ENCODE measurements at regions not wholly inside any gene's neighbourhood (a gene's known extent, or its start where the extent isn't known, plus 50 kb on each side); places are given as distances from the start of the nearest gene placed in this dataset.

DNA sequence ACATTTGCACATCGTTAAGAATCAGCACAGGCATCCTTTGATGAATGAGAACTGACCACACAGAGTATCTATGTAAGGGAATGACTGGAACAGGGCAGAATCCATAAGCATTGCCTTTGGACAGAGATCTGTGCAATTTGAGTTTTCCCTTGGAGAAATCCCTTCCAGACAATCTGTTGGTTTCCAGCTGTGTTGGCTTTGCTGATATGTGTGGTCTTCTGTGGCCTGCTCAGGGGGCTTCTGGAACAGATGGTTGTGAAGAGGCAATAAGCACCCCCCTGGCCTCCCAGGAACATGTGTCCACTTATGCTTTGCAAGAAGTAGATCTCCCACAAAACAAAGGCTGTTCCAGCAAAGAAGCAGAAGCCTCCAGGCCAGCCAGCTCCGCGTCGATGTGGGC lies 111.4 kb upstream of the TMEM132C start (continued):
- TF ChIP-seq CREB1 (CRISPR knock-in tag; IDR thresholded peaks at IDR 0.05) (no peak), TEAD1 (CRISPR knock-in tag; IDR thresholded peaks at IDR 0.05) (no peak), NFYB (CRISPR knock-in tag; conservative IDR thresholded peaks at IDR 0.05; ENCODE audit: low read depth) (no peak), CBFB (CRISPR knock-in tag; IDR thresholded peaks at IDR 0.05; ENCODE audit: low read depth) (no peak), ATF3 (CRISPR knock-in tag; conservative IDR thresholded peaks at IDR 0.05) (no peak), ZNF423 (CRISPR knock-in tag; IDR thresholded peaks at IDR 0.05) (no peak), ATF6 (CRISPR knock-in tag; IDR thresholded peaks at IDR 0.05) (no peak), NFATC4 (CRISPR knock-in tag; IDR thresholded peaks at IDR 0.05) (no peak), MYBL2 (CRISPR knock-in tag; IDR thresholded peaks at IDR 0.05) (no peak)
- TF ChIP-seq, protein P1, sequence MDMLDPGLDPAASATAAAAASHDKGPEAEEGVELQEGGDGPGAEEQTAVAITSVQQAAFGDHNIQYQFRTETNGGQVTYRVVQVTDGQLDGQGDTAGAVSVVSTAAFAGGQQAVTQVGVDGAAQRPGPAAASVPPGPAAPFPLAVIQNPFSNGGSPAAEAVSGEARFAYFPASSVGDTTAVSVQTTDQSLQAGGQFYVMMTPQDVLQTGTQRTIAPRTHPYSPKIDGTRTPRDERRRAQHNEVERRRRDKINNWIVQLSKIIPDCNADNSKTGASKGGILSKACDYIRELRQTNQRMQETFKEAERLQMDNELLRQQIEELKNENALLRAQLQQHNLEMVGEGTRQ (CRISPR knock-in tag; IDR thresholded peaks at IDR 0.05): no peak
- TF ChIP-seq, protein P2, sequence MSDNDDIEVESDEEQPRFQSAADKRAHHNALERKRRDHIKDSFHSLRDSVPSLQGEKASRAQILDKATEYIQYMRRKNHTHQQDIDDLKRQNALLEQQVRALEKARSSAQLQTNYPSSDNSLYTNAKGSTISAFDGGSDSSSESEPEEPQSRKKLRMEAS (CRISPR knock-in tag; IDR thresholded peaks at IDR 0.05): no peak

GRCh38 chr12:128163086-128163485 lies 103.9 kb upstream of the TMEM132C start:
- Mint-ChIP-seq H3K9me3 (peaks cover 63% of the 10 kb centered on the region), H3K36me3 (peaks cover 57% of the 10 kb centered on the region), H3K27me3 (ENCODE audit: low read depth) (peaks cover 4% of the 10 kb centered on the region), H3K27ac (no peak overlapping the region), H3K4me3 (no peak overlapping the region), H3K4me1 (no peaks in the 10 kb centered on the region)
- ATAC-seq: no peak
- DNase-seq (ENCODE audit: low spot score): no peak
- ChIA-PET CTCF (no interaction called here), POLR2A (no interaction called here)
- TF ChIP-seq ZNF416 (CRISPR knock-in tag; IDR thresholded peaks at IDR 0.05): no peak
- no peak for TF ChIP-seq NFE2L1 (CRISPR knock-in tag; IDR thresholded peaks at IDR 0.05)
- no peak for TF ChIP-seq ZNF232 (CRISPR knock-in tag; IDR thresholded peaks at IDR 0.05)
- no peak for TF ChIP-seq ZNF532 (CRISPR knock-in tag; IDR thresholded peaks at IDR 0.05; ENCODE audit: borderline replicate concordance)
- TF ChIP-seq, protein P3, sequence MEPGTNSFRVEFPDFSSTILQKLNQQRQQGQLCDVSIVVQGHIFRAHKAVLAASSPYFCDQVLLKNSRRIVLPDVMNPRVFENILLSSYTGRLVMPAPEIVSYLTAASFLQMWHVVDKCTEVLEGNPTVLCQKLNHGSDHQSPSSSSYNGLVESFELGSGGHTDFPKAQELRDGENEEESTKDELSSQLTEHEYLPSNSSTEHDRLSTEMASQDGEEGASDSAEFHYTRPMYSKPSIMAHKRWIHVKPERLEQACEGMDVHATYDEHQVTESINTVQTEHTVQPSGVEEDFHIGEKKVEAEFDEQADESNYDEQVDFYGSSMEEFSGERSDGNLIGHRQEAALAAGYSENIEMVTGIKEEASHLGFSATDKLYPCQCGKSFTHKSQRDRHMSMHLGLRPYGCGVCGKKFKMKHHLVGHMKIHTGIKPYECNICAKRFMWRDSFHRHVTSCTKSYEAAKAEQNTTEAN (CRISPR knock-in tag; IDR thresholded peaks at IDR 0.05): no peak
- TF ChIP-seq ATF6 (CRISPR knock-in tag; IDR thresholded peaks at IDR 0.05): no peak
- TF ChIP-seq ZNF121 (CRISPR knock-in tag; IDR thresholded peaks at IDR 0.05): no peak
- no peak for TF ChIP-seq TCF7 (CRISPR knock-in tag; IDR thresholded peaks at IDR 0.05; ENCODE audit: low read depth)
- TF ChIP-seq IRF2 (CRISPR knock-in tag; IDR thresholded peaks at IDR 0.05; ENCODE audit: borderline replicate concordance, low read depth): no peak
- TF ChIP-seq, protein P4, sequence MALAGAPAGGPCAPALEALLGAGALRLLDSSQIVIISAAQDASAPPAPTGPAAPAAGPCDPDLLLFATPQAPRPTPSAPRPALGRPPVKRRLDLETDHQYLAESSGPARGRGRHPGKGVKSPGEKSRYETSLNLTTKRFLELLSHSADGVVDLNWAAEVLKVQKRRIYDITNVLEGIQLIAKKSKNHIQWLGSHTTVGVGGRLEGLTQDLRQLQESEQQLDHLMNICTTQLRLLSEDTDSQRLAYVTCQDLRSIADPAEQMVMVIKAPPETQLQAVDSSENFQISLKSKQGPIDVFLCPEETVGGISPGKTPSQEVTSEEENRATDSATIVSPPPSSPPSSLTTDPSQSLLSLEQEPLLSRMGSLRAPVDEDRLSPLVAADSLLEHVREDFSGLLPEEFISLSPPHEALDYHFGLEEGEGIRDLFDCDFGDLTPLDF (CRISPR knock-in tag; IDR thresholded peaks at IDR 0.05): no peak
- TF ChIP-seq SP1 (CRISPR knock-in tag; conservative IDR thresholded peaks at IDR 0.05): no peak
- TF ChIP-seq, protein P5, sequence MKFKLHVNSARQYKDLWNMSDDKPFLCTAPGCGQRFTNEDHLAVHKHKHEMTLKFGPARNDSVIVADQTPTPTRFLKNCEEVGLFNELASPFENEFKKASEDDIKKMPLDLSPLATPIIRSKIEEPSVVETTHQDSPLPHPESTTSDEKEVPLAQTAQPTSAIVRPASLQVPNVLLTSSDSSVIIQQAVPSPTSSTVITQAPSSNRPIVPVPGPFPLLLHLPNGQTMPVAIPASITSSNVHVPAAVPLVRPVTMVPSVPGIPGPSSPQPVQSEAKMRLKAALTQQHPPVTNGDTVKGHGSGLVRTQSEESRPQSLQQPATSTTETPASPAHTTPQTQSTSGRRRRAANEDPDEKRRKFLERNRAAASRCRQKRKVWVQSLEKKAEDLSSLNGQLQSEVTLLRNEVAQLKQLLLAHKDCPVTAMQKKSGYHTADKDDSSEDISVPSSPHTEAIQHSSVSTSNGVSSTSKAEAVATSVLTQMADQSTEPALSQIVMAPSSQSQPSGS (CRISPR knock-in tag; IDR thresholded peaks at IDR 0.05; ENCODE audit: borderline replicate concordance, low read depth): no peak
- TF ChIP-seq, protein P2 (CRISPR knock-in tag; IDR thresholded peaks at IDR 0.05): no peak
